ENCODE measurements at regions not wholly inside any gene's neighbourhood (a gene's known extent, or its start where the extent isn't known, plus 50 kb on each side); places are given as distances from the start of the nearest gene placed in this dataset.

GRCh38 chr2:116645155-116645554, 1169.3 kb upstream of the DDX18 start:
- no peak for DNase-seq

GRCh38 chr2:116668691-116669090, 1145.8 kb upstream of the DDX18 start:
- no peak for DNase-seq

- no peak for DNase-seq
Observed at GRCh38 chr2:116669782-116670181, 1144.7 kb upstream of the DDX18 start.

- DNase-seq: no peak
Observed at GRCh38 chr2:116674188-116674587, 1140.3 kb upstream of the DDX18 start.

GRCh38 chr2:116676776-116677175, 1137.7 kb upstream of the DDX18 start:
- no peak for DNase-seq

GRCh38 chr2:116680256-116680936, 1134.1 kb upstream of the DDX18 start:
- no peak for DNase-seq

GRCh38 chr2:116687371-116687770, 1127.1 kb upstream of the DDX18 start:
- DNase-seq: no peak

GRCh38 chr2:116692988-116693387, 1121.5 kb upstream of the DDX18 start:
- no peak for DNase-seq

- no peak for DNase-seq
Observed at GRCh38 chr2:116696223-116696622, 1118.3 kb upstream of the DDX18 start.

- DNase-seq: no peak
Observed at GRCh38 chr2:116696903-116697302, 1117.6 kb upstream of the DDX18 start.

GRCh38 chr2:116706396-116706795, 1108.1 kb upstream of the DDX18 start:
- no peak for DNase-seq

- no peak for DNase-seq
Observed at GRCh38 chr2:116716038-116716437, 1098.5 kb upstream of the DDX18 start.

GRCh38 chr2:116716444-116716843, 1098.0 kb upstream of the DDX18 start:
- no peak for DNase-seq

GRCh38 chr2:116717832-116718231, 1096.7 kb upstream of the DDX18 start:
- no peak for DNase-seq

- no peak for DNase-seq
Observed at GRCh38 chr2:116718451-116718850, 1096.0 kb upstream of the DDX18 start.

GRCh38 chr2:116719836-116720235, 1094.7 kb upstream of the DDX18 start:
- DNase-seq: peak; percentile 20

- DNase-seq: no peak
Observed at GRCh38 chr2:116724550-116724949, 1089.9 kb upstream of the DDX18 start.

- no peak for DNase-seq
Observed at GRCh38 chr2:116732322-116732721, 1082.2 kb upstream of the DDX18 start.

GRCh38 chr2:116733699-116734098, 1080.8 kb upstream of the DDX18 start:
- no peak for DNase-seq

GRCh38 chr2:116737951-116738350, 1076.5 kb upstream of the DDX18 start:
- DNase-seq: no peak

- no peak for DNase-seq
Observed at GRCh38 chr2:116747103-116747502, 1067.4 kb upstream of the DDX18 start.

- DNase-seq: no peak
Observed at GRCh38 chr2:116749994-116750393, 1064.5 kb upstream of the DDX18 start.

GRCh38 chr2:116754381-116755101, 1060.0 kb upstream of the DDX18 start:
- no peak for DNase-seq

GRCh38 chr2:116761864-116762263, 1052.6 kb upstream of the DDX18 start:
- DNase-seq: no peak

- no peak for DNase-seq
Observed at GRCh38 chr2:116769514-116769913, 1045.0 kb upstream of the DDX18 start.

Measured in NCI-H146 (cell line).